HG03521 (cell line): ENCODE measurements at regions not wholly inside any gene's neighbourhood (a gene's known extent, or its start where the extent isn't known, plus 50 kb on each side); places are given as distances from the start of the nearest gene placed in this dataset.

Experiments used
- ATAC-seq: cut with Tn5 transposase; IDR thresholded peaks from one replicate; pipeline ENCODE4 v1.9.1; 2021; ENCODE audit warnings: mild to moderate bottlenecking, moderate library complexity; ENCODE audit not compliant: unreplicated experiment

DNA sequence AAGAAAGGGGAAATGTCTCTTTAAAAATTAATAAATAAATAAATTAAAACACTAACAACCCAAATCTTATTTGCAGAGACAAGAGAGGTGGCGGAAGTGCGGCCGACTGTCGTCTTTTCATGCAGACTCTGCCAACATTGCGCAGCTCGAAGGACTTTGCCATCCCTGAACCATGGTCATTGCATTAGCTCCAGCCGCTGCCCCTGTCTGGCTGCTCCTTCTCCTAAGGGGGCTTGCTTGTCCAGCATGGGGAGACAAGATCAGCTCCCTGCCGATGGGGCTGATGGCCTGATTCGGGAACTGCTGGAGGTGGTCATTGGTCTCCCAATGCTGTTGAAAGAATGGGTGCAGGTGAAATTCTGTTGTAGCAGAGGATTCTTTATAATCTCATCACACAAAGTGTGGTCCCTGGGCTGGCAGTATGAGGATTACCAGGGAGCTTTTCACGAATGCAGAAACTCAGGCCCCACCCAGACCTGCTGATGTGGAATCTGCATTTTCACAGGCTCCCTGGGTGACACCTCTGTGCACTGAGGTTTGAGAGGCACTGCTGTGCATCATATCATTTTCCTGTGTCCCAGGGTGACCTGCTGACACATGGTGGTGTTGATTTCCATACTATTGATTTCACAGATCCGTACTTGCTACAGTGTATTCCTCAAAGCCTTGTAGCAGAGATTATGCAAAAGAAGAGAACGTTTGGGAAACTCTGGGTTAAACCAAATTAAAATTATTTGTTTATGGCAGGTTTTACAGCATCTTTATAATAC, 172.4 kb upstream of the ZMIZ1 start:
- ATAC-seq: no peak

DNA sequence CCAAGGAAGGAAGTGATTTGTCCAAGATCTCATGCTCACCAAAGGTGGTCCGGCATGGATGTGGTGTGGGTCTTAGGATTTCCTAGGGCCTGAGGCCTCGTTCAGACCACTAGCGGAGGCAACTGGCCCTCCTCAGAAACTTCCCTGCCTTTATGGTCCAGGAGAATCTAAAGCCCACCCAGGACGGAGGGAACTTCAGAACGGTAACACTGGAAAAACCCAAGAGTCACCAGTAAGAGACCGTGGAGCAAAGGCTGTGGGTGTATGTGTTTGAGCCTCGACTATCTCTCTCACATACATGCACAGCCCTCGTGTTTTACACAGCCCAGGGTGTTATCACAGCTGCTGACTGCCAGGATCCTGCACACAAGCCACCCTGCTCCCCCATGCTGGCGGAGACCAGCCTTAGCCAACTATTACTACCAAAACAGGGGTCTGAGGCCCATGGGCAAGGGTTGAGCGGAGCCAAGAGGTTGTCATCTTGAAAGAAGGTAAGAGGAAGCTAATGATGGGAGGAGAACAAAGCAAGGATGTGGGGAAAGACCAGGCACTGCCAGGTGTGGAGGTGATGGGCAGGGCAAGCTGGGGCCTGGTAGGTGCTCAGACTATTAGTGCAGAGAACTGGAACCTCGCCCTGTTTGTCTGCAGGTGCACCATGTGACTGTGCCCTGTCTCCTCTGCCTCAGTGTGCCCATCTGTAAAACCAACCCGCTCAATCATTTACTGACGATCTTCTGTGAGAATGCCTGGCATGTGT, 170.2 kb upstream of the ZMIZ1 start:
- ATAC-seq: no peak

GRCh38 chr10:78899098-78899754, 169.5 kb upstream of the ZMIZ1 start:
- no peak for ATAC-seq

GRCh38 chr10:78899996-78900714, 168.6 kb upstream of the ZMIZ1 start:
- ATAC-seq: no peak

GRCh38 chr10:78900715-78901430, 167.9 kb upstream of the ZMIZ1 start:
- ATAC-seq: no peak

DNA sequence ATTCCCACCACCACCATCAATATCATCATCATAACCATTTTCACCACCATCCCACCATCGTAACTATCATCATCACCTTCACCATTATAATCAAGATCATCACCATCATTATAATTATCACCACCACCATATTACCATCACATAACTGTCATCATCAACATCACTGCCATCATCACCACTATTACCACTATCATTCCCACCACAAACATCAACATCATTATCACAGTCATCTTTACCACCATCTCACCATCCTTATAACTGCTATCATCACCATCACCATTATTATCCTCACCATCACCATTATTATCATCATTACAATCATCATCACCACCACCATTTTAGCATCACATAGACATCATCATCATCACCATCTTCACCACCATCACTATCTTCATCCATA, 167.1 kb upstream of the ZMIZ1 start:
- no peak for ATAC-seq

GRCh38 chr10:78902815-78903214, 166.0 kb upstream of the ZMIZ1 start:
- ATAC-seq: no peak

- no peak for ATAC-seq
Observed at GRCh38 chr10:78903341-78903940, 165.3 kb upstream of the ZMIZ1 start.

GRCh38 chr10:78904196-78904595, 164.6 kb upstream of the ZMIZ1 start:
- no peak for ATAC-seq

GRCh38 chr10:78905015-78905956, 163.5 kb upstream of the ZMIZ1 start:
- no peak for ATAC-seq

GRCh38 chr10:78905957-78906308, 162.8 kb upstream of the ZMIZ1 start:
- no peak for ATAC-seq

- ATAC-seq: no peak
Observed at GRCh38 chr10:78906734-78907390, 161.9 kb upstream of the ZMIZ1 start.

DNA sequence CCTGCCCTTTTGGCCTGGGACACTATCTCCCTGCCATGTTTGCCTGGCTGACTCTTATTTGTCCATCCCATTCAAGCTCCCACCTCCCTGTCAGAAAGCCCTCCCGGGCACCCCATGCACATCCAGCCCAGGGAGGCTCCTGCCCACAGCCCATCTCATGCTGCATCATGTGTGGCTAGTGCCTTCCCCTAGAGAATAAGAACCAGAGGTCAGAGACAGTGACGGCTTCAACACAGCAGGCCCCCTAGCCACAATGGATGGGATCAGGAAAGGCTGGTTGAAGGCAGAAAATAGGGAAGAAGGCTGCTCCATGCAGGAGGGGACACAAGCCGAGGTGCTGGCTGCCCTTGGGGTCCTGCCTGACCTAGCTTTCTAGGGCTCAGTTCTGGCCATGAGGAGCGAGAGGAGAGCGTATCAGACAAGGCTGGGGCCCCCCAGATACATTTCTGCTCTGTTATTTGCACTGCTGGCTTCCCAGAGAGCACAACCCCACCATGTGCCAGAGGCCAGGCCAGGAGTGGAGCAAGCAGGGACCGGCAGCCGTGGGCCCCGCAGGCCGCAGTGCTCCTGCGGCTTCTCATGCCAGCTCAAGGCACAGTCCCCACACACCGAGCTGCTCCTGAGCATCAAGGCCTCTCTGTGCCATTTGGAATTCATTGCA, 161.1 kb upstream of the ZMIZ1 start:
- no peak for ATAC-seq

- no peak for ATAC-seq
Observed at GRCh38 chr10:78909221-78909620, 159.5 kb upstream of the ZMIZ1 start.

DNA sequence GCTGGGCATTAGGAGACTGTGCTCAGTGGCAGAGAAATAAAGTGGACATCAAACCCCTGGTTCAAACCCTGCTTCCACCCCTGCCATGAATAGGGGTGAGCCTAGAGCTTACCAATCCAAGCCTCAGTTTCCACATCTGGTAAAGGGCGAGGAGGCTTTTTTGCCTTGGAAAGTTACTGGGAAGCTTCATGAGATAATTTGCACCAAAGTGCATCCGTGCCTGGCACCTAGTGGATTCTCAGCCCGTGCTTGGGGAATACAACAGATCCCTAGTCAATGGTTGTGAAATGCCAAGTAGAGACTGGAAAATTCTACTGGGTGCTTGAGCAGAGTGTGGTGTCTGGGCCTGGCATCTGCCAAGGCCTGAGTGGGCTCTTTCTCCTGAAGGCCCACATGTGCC, 158.7 kb upstream of the ZMIZ1 start:
- ATAC-seq: no peak

DNA sequence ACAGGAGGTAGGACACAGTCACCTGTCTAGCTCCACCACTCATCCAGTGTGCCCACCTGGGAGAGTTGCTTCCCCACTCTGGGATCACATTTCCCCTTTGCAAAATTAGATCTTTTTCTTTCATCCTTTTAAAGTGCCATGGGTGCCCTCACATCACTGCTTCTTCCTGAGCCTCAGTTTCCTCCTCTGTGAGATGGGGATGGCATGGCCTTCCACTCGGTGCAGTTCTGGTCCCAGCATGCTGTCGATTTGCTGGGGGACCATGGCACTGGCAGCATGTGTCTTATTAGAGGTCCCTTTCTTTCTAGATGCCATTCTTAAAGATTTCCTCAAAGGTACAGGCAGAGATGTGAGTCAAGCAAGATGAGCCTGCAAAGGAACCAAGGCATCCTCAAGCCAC, 158.3 kb upstream of the ZMIZ1 start:
- no peak for ATAC-seq

GRCh38 chr10:78910886-78911285, 157.9 kb upstream of the ZMIZ1 start:
- no peak for ATAC-seq
